GM21723 (cell line): ENCODE measurements at regions not wholly inside any gene's neighbourhood (a gene's known extent, or its start where the extent isn't known, plus 50 kb on each side); places are given as distances from the start of the nearest gene placed in this dataset.
"Not testable (repeated sequence)": the region's sequence is repeated elsewhere in the genome, so short reads cannot be mapped to it uniquely, and the experiment has no call there.

Experiments
- ATAC-seq: cut with Tn5 transposase; IDR thresholded peaks from one replicate; pipeline ENCODE4 v1.9.1; 2021; ENCODE audit warnings: mild to moderate bottlenecking, moderate library complexity; ENCODE audit not compliant: unreplicated experiment

DNA sequence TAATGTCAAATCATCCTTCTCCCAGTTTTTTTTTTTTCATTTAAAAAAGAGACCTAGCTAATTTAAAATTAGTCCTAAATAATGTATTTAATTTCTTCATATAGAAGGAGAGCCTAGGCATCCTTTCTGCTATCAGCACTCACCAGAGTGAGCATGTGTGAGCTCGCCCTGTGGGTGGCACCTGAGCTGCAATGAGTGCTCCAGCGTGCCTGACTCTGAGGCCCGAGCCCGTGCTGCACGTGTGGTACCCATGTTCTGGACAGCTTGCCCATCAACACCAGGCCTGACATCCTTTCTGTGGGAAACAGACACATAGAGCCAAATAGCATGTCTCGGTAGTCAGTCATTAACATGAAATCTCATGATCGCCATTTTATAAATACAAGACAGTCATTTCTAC, 381.4 kb downstream of the DTWD2 start:
- ATAC-seq: no peak

DNA sequence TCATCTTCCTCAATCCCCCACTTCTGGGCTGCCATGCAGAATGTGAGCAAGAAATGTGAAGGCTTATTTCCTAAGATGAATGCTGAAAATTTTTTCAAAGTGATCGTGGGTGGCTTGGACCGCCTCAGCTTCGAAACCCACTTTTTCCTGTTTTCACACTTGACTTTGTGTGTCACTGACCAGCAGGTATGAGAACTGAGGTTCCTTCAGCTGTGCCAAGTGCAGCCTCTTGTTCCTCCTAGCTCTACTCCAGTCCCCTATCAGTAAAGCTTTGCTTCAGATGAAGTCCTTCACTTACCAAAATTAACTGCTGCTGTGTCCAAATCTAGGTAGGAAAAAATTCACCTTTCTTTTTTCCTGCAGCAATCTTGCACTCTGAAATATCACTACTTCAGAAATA, 382.6 kb downstream of the DTWD2 start:
- no peak for ATAC-seq

DNA sequence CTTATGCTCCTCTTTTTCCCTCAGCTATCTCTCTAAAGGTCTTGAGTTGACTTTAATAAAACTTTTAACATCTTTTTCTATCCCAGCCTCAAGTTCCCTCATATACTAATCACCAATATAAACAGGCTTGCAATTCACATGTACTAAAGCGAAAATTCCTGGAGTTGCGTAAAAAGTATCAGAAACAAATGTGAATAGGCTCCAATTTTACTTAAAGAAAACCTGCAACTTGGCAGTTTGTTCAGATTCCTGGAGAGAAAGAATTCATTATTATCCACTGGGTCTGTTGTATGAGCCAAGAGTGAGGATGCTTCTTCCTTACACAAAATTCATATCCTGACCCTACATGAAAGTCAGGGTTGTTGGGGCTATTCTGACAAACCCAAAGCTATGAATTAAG, 384.2 kb downstream of the DTWD2 start:
- no peak for ATAC-seq

DNA sequence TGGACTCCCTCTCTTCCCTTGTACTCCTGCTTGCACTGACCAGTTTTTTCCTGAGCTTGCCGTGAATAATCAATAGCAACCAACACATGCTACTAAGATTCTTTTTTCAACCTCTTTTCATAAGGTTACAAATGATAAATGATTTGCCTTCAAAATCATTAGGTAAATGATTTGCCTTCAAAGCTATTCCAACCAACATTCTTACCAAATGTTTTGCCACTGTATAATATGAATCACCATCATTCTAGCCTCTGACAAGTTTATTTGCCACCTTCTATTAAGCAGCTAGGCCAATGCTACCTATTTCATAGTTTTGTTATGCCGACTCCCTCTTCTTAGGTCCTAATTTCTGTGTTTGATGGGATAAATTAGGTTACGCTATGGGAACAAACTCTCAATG, 385.1 kb downstream of the DTWD2 start:
- ATAC-seq: no peak

DNA sequence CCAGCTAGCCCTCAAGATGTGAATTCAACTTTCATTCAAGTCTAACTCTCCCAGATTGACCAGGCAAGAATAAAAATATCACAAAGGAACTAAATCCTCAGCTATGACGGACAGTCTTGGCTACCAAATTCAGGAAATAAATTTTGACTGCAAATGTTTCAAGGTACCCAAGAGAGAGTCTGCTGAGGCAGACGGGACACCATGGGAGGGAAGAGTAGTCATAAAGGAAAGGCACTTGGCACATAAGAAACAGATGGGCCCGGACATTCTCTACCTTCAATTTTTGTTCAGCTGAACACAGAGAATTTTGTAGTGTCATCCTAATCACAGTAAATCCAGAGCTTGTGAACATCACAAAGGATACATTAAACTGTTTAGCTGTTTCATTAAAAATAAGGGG, 390.0 kb downstream of the DTWD2 start:
- ATAC-seq: no peak

DNA sequence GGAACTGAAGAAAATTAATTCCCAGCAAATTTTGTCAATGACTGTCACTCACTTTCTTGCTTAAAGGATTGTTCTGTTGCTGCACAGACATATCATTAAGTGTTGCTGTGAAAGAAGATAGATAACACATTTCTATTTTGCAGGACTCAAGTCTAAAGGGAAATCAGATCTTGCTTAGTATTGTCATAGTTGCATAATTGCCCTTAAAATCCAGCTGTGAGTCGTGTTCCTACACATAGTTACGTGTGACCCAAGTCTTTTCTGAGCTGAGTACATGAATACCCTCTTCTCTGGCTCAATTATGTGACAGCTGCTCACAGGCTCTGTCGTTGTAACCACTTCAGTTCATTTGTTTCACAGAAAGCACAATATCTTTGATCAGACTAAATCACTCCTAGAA, 390.8 kb downstream of the DTWD2 start:
- no peak for ATAC-seq

DNA sequence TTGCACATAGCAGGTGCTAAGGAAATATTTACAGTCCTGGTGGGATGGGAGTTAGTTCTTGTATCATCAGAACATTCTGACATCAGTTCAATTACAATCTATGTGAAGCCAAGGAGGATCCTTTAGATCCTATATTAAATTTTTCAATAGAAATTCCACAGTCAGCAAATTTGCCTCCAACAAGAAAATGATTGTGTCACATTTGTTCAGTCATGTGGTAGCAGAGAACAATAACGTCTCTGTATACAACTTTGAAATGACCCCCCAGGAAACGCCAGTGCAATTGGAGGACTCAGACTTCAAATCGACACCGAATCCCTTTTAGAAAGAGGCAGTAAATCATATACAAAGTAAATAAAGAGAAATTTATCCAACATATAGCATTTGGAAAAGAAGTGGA, 392.1 kb downstream of the DTWD2 start:
- no peak for ATAC-seq

DNA sequence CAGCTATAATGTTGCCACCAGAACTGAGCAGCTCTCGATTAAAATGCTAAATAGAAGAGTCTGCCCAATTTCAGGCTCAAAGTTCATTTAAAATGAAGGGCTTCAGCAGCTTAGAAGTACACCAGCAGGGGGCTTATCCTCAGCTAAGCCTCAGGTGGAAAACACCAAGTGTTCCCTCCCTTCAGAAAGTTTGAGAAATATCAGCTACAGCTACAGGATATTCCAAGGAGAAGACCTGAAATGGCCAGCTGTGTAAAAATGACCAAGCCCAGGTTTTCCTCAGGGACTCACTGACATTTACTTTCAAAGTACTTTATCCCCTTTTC, 395.4 kb downstream of the DTWD2 start:
- ATAC-seq: no peak

DNA sequence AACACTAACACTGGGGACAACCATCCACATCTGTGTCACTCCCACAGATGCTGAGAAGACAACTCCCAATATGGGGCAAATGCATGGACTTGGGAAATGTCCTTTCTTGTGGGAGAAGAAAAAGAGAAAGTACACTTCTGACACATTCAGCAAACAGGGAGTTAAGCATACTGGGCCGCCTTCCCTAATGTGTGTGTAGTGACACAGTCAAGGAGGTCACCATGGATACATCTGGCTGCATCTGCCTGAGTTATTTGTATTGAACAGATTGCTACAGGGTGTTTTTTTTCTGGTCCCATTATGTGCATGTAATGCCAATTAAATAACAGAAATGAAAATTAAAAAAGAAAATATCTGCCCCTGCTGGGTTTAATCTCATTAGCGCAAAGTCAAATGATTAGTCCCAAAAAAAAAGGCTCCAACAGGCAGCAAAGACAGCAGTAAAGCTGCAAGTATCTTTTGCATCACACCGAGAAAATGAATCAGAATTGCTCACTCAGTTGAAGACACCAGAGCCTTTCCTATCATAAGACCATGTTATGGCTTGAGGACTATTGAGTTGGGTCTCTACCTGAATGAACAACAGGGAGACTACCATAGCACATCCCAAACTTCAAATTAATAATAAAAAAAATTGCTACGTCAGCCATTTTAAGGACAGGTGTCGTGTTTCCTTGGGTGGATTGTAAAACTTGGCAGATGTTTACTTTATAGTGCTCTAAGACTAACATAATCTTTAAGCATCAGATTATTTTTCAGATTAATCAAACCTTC, 395.9 kb downstream of the DTWD2 start:
- no peak for ATAC-seq

DNA sequence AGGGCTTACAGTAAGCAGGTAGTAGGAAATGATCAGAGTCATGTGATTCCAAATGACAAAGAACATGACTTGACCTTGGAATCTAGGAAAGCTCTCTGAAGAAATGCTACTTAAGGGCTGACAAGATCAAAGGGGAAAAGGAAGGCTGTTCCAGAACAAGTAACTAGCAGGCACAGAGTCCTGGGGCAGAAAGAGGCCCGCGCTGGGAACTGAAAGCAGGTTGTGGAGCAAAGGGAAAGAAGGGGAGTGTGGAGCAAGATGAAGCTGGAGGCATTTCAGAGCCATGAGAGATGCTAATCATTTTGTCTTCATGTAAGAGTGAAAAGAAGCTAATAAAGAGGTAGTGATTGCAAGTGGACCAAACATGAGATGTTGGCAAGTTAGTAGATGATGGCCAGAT, 397.5 kb downstream of the DTWD2 start:
- ATAC-seq: no peak

DNA sequence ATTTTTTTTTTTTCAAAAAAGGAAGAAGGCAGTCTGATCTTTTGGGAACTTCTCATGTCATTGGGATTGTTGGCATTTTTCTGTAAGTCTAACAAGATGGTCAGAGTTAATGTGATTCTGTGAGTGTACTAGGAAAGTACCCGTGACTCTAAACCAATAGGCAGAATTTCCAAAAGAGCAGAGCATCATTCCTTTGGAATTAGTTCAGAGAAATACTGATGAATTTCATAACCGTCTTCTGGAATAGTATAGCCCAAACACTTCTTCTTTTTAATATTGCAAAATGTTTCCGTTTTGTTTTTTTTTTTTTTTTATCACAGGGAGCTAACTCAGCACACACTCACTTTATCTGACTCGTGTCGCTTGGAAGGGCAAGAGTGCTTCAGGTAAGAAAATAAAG, 407.4 kb downstream of the DTWD2 start:
- ATAC-seq: no peak

DNA sequence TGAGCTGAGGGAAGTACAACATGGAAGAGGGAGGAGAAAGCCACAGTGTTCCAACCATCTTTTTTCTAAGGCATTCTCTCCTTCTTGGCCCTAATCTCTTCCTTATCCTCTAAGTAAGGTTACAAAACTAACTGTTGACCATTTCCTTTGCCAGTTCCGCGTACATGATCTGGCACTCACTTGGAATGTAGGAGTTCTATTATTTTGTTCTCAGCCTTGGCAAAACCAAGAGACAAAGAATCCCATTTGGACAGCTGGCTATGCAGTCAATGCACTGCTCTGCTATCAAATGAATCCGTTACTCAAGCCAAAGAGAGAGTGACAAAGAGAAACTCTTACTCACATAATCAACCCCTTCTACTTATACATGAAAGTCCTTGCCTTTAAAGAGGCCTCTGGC, 410.3 kb downstream of the DTWD2 start:
- ATAC-seq: no peak

DNA sequence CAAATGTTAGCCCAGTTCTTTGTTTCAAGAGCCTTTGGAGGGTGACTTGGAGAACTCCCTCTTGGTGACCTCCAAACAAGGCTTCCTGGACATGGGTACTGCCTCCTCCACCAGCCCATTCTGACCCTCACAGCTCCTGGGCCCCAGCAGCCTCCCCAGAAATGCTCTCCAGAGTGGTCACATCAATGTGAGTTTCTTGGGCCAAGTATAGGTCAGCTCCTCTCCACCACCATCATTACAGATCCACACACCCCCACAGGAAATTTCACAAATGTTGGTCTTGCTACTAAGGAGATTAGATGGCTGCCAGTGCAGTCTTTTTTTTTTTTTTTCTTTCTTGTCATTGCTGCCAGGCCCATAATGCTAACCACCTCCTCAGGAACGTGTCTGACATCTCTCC, 410.7 kb downstream of the DTWD2 start:
- no peak for ATAC-seq

DNA sequence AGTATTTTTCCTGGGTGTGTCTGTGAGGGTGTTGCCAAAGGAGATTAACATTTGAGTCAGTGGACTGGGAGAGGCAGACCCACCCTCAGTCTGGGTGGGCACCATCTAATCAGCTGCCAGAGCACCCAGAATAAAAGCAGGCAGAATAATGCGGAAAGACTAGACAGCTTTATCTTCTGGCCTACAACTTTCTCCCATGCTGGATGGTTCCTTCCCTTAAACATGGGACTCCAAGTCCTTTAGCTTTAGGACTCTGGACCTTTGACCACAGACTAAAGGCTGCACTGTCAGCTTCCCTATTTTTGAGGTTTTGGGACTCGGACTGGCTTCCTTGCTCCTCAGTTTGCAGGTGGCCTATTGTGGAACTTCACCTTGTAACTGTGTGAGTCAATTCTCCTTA, 418.1 kb downstream of the DTWD2 start:
- ATAC-seq: not testable (repeated sequence)

DNA sequence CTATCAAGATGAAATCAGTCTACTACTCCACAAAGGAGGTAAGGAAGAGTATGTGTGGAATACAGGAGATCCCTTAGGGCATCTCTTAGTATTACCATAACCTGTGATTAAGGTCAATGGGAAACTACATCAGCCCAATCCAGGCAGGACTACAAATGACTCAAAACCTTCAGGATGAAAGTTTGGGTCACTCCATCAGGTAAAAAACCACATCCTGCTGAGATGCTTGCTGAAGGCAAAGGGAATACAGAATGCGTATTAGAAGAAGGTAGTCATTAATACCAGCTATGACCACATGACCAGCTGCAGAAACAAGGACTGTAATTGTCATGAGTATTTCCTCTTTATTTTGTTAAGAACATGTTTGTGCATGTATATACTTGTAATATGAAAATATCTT, 418.8 kb downstream of the DTWD2 start:
- ATAC-seq: not testable (repeated sequence)

DNA sequence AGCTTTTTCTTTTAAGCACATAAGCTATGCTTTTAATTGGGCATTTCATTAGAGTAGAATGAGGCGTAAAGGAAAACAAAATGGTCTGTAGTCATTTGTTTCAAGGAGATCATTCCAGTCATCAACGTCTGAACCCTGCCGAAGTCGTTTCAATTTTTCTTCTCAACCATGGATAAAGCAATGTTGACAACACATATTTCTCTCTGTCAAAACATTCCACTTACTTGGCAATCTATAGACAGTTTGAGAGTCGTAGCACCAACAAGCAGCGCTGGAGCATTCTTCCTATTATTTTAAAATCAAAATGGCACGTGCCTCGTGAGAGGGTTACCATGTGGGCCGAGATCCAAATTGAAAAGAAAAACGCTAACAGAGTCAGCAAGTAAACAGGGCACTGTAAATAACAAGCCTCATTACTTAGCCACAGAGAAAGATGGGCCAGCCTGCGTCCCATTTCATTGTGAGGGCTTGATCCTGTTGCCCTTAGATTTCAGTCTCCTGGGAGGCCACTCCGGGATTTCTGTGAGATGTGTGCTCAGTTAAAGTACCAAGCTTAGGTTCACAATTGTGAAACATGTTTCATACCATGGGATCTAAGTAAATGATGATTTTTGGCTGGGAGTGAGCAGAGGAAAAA, 422.9 kb downstream of the DTWD2 start:
- no peak for ATAC-seq

DNA sequence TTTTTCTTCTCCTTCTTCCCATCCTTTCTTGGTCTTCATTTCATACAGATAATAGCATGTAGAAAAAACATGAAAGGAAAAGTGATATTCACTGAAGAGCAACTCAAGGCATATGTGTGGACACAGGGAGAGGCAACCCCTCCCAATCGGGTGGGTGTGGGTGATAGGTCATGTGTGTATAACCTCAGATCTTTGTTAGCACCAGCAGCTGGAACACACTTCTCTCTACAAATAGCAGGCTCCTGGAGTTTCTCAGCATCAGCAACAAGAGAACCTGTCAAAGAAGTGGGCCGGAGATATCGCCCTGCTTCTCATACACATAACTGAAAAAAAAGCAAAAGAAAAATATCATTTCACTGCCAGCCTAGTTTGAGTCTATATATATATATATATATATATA, 426.4 kb downstream of the DTWD2 start:
- ATAC-seq: no peak

DNA sequence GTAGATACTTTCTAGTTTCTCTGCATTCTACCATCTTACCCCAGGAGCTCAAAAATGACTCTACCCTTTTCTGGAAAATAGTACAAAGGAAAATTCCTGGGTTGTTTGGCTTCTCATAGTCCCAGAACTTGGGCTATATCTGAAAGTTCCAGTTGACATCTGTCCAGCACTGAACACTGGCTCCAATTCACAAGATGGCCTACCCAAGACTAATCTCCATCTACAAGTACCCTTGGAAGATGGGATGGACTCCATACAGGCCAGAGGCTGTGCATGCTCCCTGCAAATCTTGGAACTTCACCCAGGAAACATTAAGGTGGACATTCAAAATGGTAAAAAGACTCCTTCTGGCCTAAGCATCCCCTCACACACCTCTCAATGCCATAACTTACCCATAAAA, 427.1 kb downstream of the DTWD2 start:
- ATAC-seq: no peak

DNA sequence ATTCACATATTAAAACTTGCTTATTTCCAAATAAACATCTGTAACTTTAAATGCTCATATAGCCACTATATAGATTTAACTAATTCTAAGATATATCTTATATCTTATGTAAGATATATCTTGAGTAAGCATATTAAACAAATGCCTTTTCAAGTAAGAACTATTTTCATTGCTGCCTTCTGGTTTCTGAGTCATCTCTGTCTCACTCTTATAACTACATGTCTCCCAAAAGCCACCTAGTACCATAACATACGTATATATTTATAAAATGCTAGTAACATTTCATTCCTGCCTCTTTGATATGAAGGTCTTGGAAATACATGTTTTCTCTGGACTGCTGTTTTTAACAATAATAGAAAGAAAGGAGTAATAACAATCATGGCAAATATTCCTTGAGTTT, 429.5 kb downstream of the DTWD2 start:
- no peak for ATAC-seq

DNA sequence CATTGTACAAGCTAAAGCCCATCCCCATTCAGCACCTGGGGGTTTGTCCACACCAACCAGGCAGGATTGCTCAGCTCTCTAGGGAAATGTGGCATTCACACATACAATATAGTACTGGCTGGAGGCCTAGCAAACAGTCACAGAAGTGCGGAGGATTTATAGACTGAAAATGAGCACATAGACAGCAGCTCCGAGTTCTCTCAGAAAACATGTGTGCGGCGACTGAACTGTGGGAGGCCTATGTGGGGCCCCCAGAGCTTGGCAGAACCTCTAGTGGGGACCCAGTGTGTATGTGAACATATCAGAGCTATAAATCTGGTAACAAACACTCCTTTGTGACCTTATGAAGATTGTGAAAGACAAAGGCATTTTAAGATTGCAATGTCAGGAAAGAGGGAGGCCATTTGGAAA, 431.1 kb downstream of the DTWD2 start:
- ATAC-seq: no peak

DNA sequence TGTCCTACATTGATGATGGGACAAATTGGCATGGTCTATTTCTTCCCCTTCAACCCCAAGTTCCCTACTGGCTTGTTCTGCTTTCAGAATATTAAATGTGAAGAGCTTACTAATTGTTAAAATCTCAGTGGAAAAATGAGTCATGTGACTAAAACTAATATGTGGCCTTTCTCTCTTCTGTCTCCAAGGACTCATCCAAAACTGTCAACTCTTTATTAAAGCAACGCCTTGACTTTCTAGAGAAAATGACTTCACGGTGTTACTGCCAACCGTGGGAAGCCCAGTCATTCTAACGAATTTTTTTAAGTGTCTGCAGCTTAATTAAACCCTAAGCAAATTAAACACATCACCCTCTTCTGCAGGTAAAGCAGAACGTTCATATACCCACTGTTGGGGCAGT, 431.6 kb downstream of the DTWD2 start:
- ATAC-seq: no peak

DNA sequence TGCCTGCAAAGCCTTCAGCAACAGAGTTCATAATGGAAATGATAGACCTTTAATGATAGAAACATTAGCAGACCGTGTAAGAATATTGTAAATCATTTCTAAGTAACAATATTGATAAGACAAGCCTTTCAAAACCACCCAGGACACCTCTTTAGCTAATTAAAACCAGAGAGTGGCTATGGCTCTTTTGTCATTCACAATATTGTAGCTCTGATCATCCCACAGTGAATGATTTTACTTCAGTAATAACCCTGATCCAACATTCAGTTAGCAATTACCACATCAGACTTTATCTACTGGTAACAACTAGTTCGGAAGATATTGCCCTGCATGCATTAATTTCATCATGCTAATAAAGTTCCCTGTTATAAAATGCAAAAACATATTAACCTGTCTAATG, 432.6 kb downstream of the DTWD2 start:
- no peak for ATAC-seq

DNA sequence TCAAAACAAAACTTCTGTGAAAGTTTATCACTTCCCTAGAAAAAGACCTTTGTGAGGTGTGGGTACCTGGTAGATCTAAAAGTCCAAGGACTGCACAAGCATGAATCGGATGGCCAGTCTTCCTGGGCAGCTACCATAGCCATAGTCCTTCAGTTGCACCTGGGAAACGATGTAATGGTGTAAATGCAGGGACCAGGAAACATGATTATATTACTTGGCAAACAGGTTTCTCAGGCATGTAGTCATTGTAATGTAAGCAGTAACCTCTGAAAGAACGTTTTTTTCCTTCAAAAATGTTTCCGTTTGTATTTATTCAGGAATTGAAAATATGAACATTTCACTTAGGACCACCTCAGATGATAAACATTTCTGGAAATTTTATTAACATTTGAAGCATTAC, 433.4 kb downstream of the DTWD2 start:
- ATAC-seq: no peak
